ENCODE measurements at regions not wholly inside any gene's neighbourhood (a gene's known extent, or its start where the extent isn't known, plus 50 kb on each side); places are given as distances from the start of the nearest gene placed in this dataset.

- no peak overlapping the region for H3K4me3 ChIP-seq (ENCODE audit: low read depth, low read length)
- no peak for TF ChIP-seq CTCF (conservative IDR thresholded peaks at IDR 0.05; ENCODE audit: low read depth, low read length)
- no peak for DNase-seq (ENCODE audit: low read depth)
Observed at GRCh38 chr1:106659490-106660244, 396.8 kb upstream of the PRMT6 start.

GRCh38 chr1:106675558-106675957, 380.9 kb upstream of the PRMT6 start:
- H3K4me3 ChIP-seq (ENCODE audit: low read depth, low read length), result no peak overlapping the region
- no peak for DNase-seq (ENCODE audit: low read depth)
- TF ChIP-seq CTCF (conservative IDR thresholded peaks at IDR 0.05; ENCODE audit: low read depth, low read length), result no peak

- TF ChIP-seq CTCF (conservative IDR thresholded peaks at IDR 0.05; ENCODE audit: low read depth, low read length), result no peak
- no peak for DNase-seq (ENCODE audit: low read depth)
- H3K4me3 ChIP-seq (ENCODE audit: low read depth, low read length), result no peak overlapping the region
Observed at GRCh38 chr1:106676021-106676420, 380.5 kb upstream of the PRMT6 start.

GRCh38 chr1:106677181-106677580, 379.3 kb upstream of the PRMT6 start:
- no peak for TF ChIP-seq CTCF (conservative IDR thresholded peaks at IDR 0.05; ENCODE audit: low read depth, low read length)
- no peak for DNase-seq (ENCODE audit: low read depth)
- no peak overlapping the region for H3K4me3 ChIP-seq (ENCODE audit: low read depth, low read length)

- no peak for DNase-seq (ENCODE audit: low read depth)
- H3K4me3 ChIP-seq (ENCODE audit: low read depth, low read length), result no peak overlapping the region
Observed at GRCh38 chr1:106677721-106678120, 378.8 kb upstream of the PRMT6 start.

GRCh38 chr1:106678279-106679050, 378.0 kb upstream of the PRMT6 start:
- no peak for DNase-seq (ENCODE audit: low read depth)
- no peak for TF ChIP-seq CTCF (conservative IDR thresholded peaks at IDR 0.05; ENCODE audit: low read depth, low read length)
- no peak overlapping the region for H3K4me3 ChIP-seq (ENCODE audit: low read depth, low read length)

More at GRCh38 chr1:106677721-106678120, 378.8 kb upstream of the PRMT6 start:
- TF ChIP-seq CTCF (conservative IDR thresholded peaks at IDR 0.05; ENCODE audit: low read depth, low read length), result no peak
